OCI-LY7 (cell line): ENCODE measurements at regions not wholly inside any gene's neighbourhood (a gene's known extent, or its start where the extent isn't known, plus 50 kb on each side); places are given as distances from the start of the nearest gene placed in this dataset.

Source experiments
- BruUV-seq: library from RNA; stranded (reverse); fragments of 400-500 nt; replicated peaks from 2 replicates; lab custom pipeline; 2021; lab: Mats Ljungman, UMichigan
- CTCF ChIA-PET: fragments of 300-600 bp; sonication (Branson Sonifier 250); formaldehyde crosslinking; loops from one replicate; lab custom pipeline; 2022; ENCODE audit warnings: antibody characterized with exemption; ENCODE audit not compliant: unreplicated experiment; lab: Charles Lee
- POLR2A ChIA-PET: fragments of 300-600 bp; sonication (Branson Sonifier 250); formaldehyde crosslinking; loops from one replicate; lab custom pipeline; 2022; ENCODE audit warnings: antibody characterized with exemption; lab: Charles Lee
- DNase-seq: peaks from one replicate; pipeline ENCODE4 v3.0.0-alpha.2; 2015; ENCODE audit warnings: low spot score
- H2AFZ ChIP-seq: fragments of 200-600 bp; sonication (generic), shearing (Covaris generic); 2 replicates; pipeline ENCODE4 v1.6.1; 2014; ENCODE audit warnings: mild to moderate bottlenecking, antibody characterized with exemption, low read length, moderate library complexity
- H3K27ac ChIP-seq: fragments of 200-600 bp; sonication (generic); 2 replicates; pipeline ENCODE4 v1.5.1; 2014; ENCODE audit warnings: mixed run types, low read depth, mild to moderate bottlenecking, moderate library complexity, low read length, inconsistent platforms; ENCODE audit not compliant: poor library complexity, severe bottlenecking
- H3K36me3 ChIP-seq: fragments of 200-600 bp; sonication (generic); 2 replicates; pipeline ENCODE4 v1.6.1; 2014; ENCODE audit warnings: mild to moderate bottlenecking, antibody characterized with exemption, low read length, moderate library complexity, mixed read lengths; ENCODE audit not compliant: insufficient read depth
- H3K4me1 ChIP-seq: fragments of 200-600 bp; sonication (generic); 2 replicates; pipeline ENCODE4 v1.5.1; 2014; ENCODE audit warnings: mild to moderate bottlenecking, low read length; ENCODE audit not compliant: insufficient read depth, poor library complexity, severe bottlenecking
- H3K4me2 ChIP-seq: fragments of 200-600 bp; sonication (generic); 2 replicates; pipeline ENCODE4 v1.6.1; 2014; ENCODE audit warnings: mild to moderate bottlenecking, low read length
- H3K4me3 ChIP-seq: fragments of 200-600 bp; sonication (generic); 2 replicates; pipeline ENCODE4 v1.5.1; 2014; ENCODE audit warnings: mild to moderate bottlenecking, low read depth, low read length; ENCODE audit not compliant: poor library complexity, severe bottlenecking
- H3K79me2 ChIP-seq: fragments of 200-600 bp; sonication (generic); 2 replicates; pipeline ENCODE4 v1.6.1; 2016; ENCODE audit warnings: low read depth, mild to moderate bottlenecking, low read length, moderate library complexity, mixed read lengths; ENCODE audit not compliant: insufficient read depth
- H3K9me2 ChIP-seq: fragments of 200-600 bp; sonication (generic); 2 replicates; pipeline ENCODE4 v1.6.1; 2016; ENCODE audit warnings: mild to moderate bottlenecking, low read length, mixed read lengths; ENCODE audit not compliant: insufficient read depth
- H3K9me3 ChIP-seq: fragments of 200-600 bp; sonication (generic); 2 replicates; pipeline ENCODE4 v1.6.1; 2014; ENCODE audit warnings: mild to moderate bottlenecking, mixed run types, low read length, mixed read lengths
- H4K20me1 ChIP-seq: fragments of 200-600 bp; sonication (generic); 2 replicates; pipeline ENCODE4 v1.6.1; 2014; ENCODE audit warnings: mild to moderate bottlenecking, antibody characterized with exemption, low read length, moderate library complexity, mixed read lengths; ENCODE audit not compliant: insufficient read depth
- EZH2phosphoT487 ChIP-seq: fragments of 200-600 bp; sonication (generic); IDR thresholded peaks from 2 replicates; pipeline ENCODE4 v1.6.1; 2018; ENCODE audit warnings: low read depth, borderline replicate concordance, mild to moderate bottlenecking, mixed run types, antibody characterized with exemption, low read length, moderate library complexity, mixed read lengths
- intact Hi-C: fragments of 100-400 bp; cut with micrococcal nuclease; formaldehyde crosslinking; loops from one replicate; pipeline ENCODE4 v1.10.0; 2022; ENCODE audit not compliant: unreplicated experiment
- TF ChIP-seq, protein P1 (sequence below): fragments of 200-600 bp; sonication (generic); conservative IDR thresholded peaks from 2 replicates; pipeline ENCODE4 v1.5.1; 2014; ENCODE audit warnings: mild to moderate bottlenecking, antibody characterized with exemption, low read length, moderate library complexity, mixed read lengths

DNA sequence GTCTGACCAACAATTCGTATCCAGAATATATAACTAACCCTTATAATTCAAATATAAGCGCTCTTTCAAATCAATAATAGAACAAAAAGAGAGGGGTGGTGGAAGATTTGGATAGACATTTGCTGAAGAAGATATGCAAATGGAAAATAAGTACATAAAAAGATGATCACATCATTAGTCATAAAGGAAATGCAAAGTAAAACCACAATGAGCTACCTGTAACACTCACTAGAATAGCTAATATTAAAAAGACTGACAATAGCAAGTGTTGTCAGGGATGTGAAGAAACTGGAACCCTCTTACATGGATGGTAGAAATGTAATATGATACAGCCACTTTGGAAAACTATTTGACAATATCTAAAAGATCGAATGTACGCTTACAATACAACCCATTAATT, 84.9 kb upstream of the MRPS9 start:
- H3K79me2 ChIP-seq: no peaks in the 10 kb centered on the region
- no peak for DNase-seq
- no peak overlapping the region for H3K4me3 ChIP-seq
- no peak overlapping the region for H3K27ac ChIP-seq
- no peaks in the 10 kb centered on the region for H4K20me1 ChIP-seq
- H3K4me1 ChIP-seq: no peaks in the 10 kb centered on the region
- no peaks in the 10 kb centered on the region for H3K9me2 ChIP-seq
- no peak for TF ChIP-seq EZH2phosphoT487
- TF ChIP-seq, protein P1, sequence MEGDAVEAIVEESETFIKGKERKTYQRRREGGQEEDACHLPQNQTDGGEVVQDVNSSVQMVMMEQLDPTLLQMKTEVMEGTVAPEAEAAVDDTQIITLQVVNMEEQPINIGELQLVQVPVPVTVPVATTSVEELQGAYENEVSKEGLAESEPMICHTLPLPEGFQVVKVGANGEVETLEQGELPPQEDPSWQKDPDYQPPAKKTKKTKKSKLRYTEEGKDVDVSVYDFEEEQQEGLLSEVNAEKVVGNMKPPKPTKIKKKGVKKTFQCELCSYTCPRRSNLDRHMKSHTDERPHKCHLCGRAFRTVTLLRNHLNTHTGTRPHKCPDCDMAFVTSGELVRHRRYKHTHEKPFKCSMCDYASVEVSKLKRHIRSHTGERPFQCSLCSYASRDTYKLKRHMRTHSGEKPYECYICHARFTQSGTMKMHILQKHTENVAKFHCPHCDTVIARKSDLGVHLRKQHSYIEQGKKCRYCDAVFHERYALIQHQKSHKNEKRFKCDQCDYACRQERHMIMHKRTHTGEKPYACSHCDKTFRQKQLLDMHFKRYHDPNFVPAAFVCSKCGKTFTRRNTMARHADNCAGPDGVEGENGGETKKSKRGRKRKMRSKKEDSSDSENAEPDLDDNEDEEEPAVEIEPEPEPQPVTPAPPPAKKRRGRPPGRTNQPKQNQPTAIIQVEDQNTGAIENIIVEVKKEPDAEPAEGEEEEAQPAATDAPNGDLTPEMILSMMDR: no peak
- POLR2A ChIA-PET: no interaction called here
- no peak overlapping the region for H3K4me2 ChIP-seq
- no peaks in the 10 kb centered on the region for H3K9me3 ChIP-seq
- intact Hi-C loops: no loop called here
- no peaks in the 10 kb centered on the region for H3K36me3 ChIP-seq
- H2AFZ ChIP-seq: no peak overlapping the region
- CTCF ChIA-PET: no interaction called here
- BruUV-seq: no TSS peak

DNA sequence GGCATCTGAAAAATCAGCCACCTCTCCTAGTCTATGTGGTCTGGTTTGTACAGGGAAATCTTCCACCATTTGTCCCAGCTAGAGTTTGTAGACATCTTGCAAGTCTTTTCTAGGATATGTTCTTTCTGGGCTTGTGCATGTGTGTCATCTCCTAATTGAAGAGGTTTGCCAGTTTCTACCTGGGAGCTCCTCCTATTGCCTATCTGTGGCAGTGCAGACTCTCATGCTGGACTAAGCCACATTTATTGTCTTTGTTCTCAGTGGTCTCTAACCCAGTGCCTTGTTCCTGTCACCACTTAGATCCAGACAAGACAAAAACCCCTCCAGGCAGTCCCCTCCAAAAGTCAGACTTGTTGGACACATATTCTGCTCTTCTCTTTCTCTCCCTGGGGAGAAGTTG, 72.0 kb upstream of the MRPS9 start:
- TF ChIP-seq EZH2phosphoT487: no peak
- TF ChIP-seq, protein P1: peak; percentile 49
- Histone ChIP-seq H4K20me1 (no peaks in the 10 kb centered on the region), H3K4me2 (no peak overlapping the region), H3K9me3 (peaks cover 12% of the 10 kb centered on the region; the same call in 1 of the 2 replicates), H2AFZ (no peak overlapping the region), H3K27ac (no peak overlapping the region), H3K4me3 (no peak overlapping the region), H3K4me1 (peaks cover 6% of the 10 kb centered on the region), H3K79me2 (no peaks in the 10 kb centered on the region), H3K9me2 (no peaks in the 10 kb centered on the region), H3K36me3 (no peaks in the 10 kb centered on the region)
- peak; percentile 20 for DNase-seq
- ChIA-PET POLR2A (no interaction called here), CTCF (no interaction called here)
- intact Hi-C loops: no loop called here
- BruUV-seq: no TSS peak

DNA sequence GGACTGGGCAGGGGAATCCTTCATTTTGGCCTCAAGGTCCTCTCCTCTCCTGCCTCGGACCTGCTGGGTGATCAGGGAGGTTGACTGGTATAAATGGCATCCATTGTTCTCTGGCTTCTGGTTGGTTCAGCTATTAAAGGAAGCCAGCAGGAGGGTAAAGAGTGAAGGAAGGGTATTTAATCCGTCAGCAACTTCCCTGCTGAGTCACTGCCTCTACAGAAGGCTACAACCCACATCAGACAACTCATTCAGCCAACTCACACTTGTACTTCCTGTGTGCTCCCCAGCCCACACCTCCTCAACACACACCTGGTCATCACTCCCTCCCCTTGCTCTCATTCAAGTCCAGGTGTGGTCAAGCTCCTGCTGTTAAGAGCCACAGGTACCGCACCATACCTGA, 68.3 kb upstream of the MRPS9 start:
- no TSS peak for BruUV-seq
- ChIA-PET POLR2A (no interaction called here), CTCF (no interaction called here)
- intact Hi-C loops: no loop called here
- H4K20me1 ChIP-seq: no peaks in the 10 kb centered on the region
- H3K9me3 ChIP-seq: peaks cover 7% of the 10 kb centered on the region; the same call in 1 of the 2 replicates
- H3K4me3 ChIP-seq: no peak overlapping the region
- no peak for TF ChIP-seq EZH2phosphoT487
- TF ChIP-seq, protein P1: no peak
- H3K27ac ChIP-seq: no peak overlapping the region
- no peak overlapping the region for H3K4me2 ChIP-seq
- no peaks in the 10 kb centered on the region for H3K79me2 ChIP-seq
- no peaks in the 10 kb centered on the region for H3K36me3 ChIP-seq
- peak; percentile 8 for DNase-seq
- peaks cover 6% of the 10 kb centered on the region for H3K4me1 ChIP-seq
- H2AFZ ChIP-seq: no peak overlapping the region
- no peaks in the 10 kb centered on the region for H3K9me2 ChIP-seq
